SK-N-SH (cell line): ENCODE measurements at regions not wholly inside any gene's neighbourhood (a gene's known extent, or its start where the extent isn't known, plus 50 kb on each side); places are given as distances from the start of the nearest gene placed in this dataset.

Source experiments
- FOSL2 ChIP-seq: IDR thresholded peaks from 2 replicates; pipeline ENCODE4 v1.4.0; 2012; ENCODE audit warnings: low read depth, mild to moderate bottlenecking, moderate library complexity, borderline replicate concordance
- TAF1 ChIP-seq: IDR thresholded peaks from 2 replicates; pipeline ENCODE4 v1.6.1; 2012; ENCODE audit warnings: low read depth, mild to moderate bottlenecking, low read length, moderate library complexity, borderline replicate concordance
- TF ChIP-seq, protein P1 (sequence below): fragments of 200-600 bp; sonication (generic); IDR thresholded peaks from 2 replicates; pipeline ENCODE4 v1.6.1; 2017; ENCODE audit warnings: antibody characterized with exemption, mild to moderate bottlenecking, moderate library complexity

DNA sequence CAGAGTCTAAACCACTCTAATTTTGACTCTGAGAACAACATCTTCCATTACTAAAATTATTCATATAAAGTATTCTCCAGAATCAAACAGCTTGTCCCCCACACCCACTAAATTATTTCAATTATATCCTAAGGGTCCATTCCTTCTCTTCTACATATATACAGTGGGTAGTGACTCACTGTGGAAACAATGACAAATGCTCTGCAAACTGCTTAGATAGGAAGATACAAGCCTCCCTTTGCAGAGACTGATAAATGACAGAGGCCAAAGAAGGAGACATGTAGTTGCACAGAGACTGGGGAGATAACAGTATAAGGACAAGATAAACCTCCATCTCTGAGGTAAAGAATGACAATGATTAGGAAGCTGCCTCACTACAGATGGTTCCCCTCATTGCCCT, 1087.4 kb downstream of the AGBL1 start:
- TF ChIP-seq, protein P1, sequence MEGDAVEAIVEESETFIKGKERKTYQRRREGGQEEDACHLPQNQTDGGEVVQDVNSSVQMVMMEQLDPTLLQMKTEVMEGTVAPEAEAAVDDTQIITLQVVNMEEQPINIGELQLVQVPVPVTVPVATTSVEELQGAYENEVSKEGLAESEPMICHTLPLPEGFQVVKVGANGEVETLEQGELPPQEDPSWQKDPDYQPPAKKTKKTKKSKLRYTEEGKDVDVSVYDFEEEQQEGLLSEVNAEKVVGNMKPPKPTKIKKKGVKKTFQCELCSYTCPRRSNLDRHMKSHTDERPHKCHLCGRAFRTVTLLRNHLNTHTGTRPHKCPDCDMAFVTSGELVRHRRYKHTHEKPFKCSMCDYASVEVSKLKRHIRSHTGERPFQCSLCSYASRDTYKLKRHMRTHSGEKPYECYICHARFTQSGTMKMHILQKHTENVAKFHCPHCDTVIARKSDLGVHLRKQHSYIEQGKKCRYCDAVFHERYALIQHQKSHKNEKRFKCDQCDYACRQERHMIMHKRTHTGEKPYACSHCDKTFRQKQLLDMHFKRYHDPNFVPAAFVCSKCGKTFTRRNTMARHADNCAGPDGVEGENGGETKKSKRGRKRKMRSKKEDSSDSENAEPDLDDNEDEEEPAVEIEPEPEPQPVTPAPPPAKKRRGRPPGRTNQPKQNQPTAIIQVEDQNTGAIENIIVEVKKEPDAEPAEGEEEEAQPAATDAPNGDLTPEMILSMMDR = no peak
- no peak for TF ChIP-seq FOSL2
- TF ChIP-seq TAF1 = no peak
